Ishikawa (cell line): ENCODE measurements at regions not wholly inside any gene's neighbourhood (a gene's known extent, or its start where the extent isn't known, plus 50 kb on each side); places are given as distances from the start of the nearest gene placed in this dataset.

Source experiments
- CEBPB ChIP-seq: IDR thresholded peaks from 2 replicates; pipeline ENCODE4 v1.6.1; 2012
- EGR1 ChIP-seq: IDR thresholded peaks from 2 replicates; pipeline ENCODE4 v1.6.1; 2012
- EP300 ChIP-seq: IDR thresholded peaks from 2 replicates; pipeline ENCODE4 v1.6.1; 2012; ENCODE audit warnings: borderline replicate concordance
- FOXM1 ChIP-seq: IDR thresholded peaks from 2 replicates; pipeline ENCODE4 v1.6.1; 2012; ENCODE audit warnings: low read depth, borderline replicate concordance
- NFIC ChIP-seq: IDR thresholded peaks from 2 replicates; pipeline ENCODE4 v1.6.1; 2012
- RAD21 ChIP-seq: IDR thresholded peaks from 2 replicates; pipeline ENCODE4 v1.6.1; 2012; ENCODE audit warnings: low read depth
- TAF1 ChIP-seq: IDR thresholded peaks from 2 replicates; pipeline ENCODE4 v1.6.1; 2012; ENCODE audit warnings: low read depth, mild to moderate bottlenecking
- TCF12 ChIP-seq: IDR thresholded peaks from 2 replicates; pipeline ENCODE4 v1.6.1; 2012; ENCODE audit warnings: low read depth
- TEAD4 ChIP-seq: IDR thresholded peaks from 2 replicates; pipeline ENCODE4 v1.6.1; 2012
- USF1 ChIP-seq: IDR thresholded peaks from 2 replicates; pipeline ENCODE4 v1.6.1; 2012
- YY1 ChIP-seq: IDR thresholded peaks from 2 replicates; pipeline ENCODE4 v1.6.1; 2012; ENCODE audit warnings: low read depth
- ZBTB7A ChIP-seq: IDR thresholded peaks from 2 replicates; pipeline ENCODE4 v1.6.1; 2012; ENCODE audit warnings: low read depth
- TF ChIP-seq, protein P1 (sequence below): IDR thresholded peaks from 2 replicates; pipeline ENCODE4 v1.6.1; 2012; ENCODE audit warnings: low read depth, mild to moderate bottlenecking

DNA sequence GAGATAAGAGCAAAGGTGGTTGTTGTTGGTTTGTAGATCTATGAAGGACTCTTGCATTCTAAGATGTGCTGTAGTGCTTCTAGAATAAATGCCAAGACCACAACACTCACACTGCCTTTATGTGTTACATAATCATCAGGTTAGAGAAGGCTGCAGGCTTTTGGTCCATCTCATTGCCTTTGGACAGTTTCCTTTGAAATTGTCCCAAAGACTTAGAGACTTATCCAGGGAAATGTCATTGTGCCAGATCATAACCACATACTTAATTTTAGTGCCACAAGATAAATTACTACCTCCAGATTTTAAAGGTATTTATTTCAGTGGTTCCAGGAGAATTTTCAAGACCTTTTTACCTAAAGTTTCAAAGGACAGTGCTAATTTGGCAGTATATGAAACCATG lies 666.6 kb upstream of the CITED2 start:
- TF ChIP-seq TCF12 (no peak), EP300 (no peak), CEBPB (no peak), EGR1 (no peak), RAD21 (no peak), YY1 (no peak), TEAD4 (no peak), ZBTB7A (no peak), USF1 (no peak), NFIC (no peak), FOXM1 (no peak), TAF1 (no peak)
- TF ChIP-seq, protein P1, sequence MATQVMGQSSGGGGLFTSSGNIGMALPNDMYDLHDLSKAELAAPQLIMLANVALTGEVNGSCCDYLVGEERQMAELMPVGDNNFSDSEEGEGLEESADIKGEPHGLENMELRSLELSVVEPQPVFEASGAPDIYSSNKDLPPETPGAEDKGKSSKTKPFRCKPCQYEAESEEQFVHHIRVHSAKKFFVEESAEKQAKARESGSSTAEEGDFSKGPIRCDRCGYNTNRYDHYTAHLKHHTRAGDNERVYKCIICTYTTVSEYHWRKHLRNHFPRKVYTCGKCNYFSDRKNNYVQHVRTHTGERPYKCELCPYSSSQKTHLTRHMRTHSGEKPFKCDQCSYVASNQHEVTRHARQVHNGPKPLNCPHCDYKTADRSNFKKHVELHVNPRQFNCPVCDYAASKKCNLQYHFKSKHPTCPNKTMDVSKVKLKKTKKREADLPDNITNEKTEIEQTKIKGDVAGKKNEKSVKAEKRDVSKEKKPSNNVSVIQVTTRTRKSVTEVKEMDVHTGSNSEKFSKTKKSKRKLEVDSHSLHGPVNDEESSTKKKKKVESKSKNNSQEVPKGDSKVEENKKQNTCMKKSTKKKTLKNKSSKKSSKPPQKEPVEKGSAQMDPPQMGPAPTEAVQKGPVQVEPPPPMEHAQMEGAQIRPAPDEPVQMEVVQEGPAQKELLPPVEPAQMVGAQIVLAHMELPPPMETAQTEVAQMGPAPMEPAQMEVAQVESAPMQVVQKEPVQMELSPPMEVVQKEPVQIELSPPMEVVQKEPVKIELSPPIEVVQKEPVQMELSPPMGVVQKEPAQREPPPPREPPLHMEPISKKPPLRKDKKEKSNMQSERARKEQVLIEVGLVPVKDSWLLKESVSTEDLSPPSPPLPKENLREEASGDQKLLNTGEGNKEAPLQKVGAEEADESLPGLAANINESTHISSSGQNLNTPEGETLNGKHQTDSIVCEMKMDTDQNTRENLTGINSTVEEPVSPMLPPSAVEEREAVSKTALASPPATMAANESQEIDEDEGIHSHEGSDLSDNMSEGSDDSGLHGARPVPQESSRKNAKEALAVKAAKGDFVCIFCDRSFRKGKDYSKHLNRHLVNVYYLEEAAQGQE = no peak
